ENCODE measurements at regions not wholly inside any gene's neighbourhood (a gene's known extent, or its start where the extent isn't known, plus 50 kb on each side); places are given as distances from the start of the nearest gene placed in this dataset.

DNA sequence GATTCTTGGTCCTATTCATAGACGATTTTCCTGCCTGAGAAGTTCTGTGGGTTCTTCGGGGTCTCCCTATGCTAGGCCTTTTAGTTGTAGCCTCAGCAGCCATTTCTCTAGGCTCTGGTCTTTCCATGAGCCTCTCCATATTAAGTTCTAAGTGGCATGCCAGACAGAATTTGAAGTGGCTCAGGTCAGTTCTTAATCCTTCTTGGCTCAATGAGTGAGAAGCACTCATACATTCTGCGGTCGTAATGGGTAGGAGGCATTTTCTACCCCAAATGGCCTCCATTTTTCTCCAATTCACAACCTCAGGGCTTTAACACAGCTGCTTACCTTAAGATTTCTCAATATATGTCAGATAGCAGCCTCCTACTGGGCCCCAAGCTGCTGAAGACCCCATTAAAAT is 405.3 kb upstream of the GALNT5 start:
- no peaks in the 10 kb centered on the region for H3K36me3 ChIP-seq (ENCODE audit: insufficient read depth, low read length)
- no peaks in the 10 kb centered on the region for H3K79me2 ChIP-seq (replicated peaks; ENCODE audit: insufficient read depth, low read length)
- H3K9me3 ChIP-seq (ENCODE audit: low read length), result no peaks in the 10 kb centered on the region
- no peaks in the 10 kb centered on the region for H4K20me1 ChIP-seq (ENCODE audit: insufficient read depth)
- no peaks in the 10 kb centered on the region for H3K27me3 ChIP-seq (ENCODE audit: insufficient read depth, low read depth, low read length)
- no peak overlapping the region for H3K9ac ChIP-seq (ENCODE audit: low read length)
- no peak overlapping the region for H3K4me2 ChIP-seq (ENCODE audit: low read length)
- TF ChIP-seq RAD21 (conservative IDR thresholded peaks at IDR 0.05), result no peak
- no peak for TF ChIP-seq TAF1 (IDR thresholded peaks at IDR 0.05; ENCODE audit: low read depth)
- TF ChIP-seq MXI1 (conservative IDR thresholded peaks at IDR 0.05; ENCODE audit: poor library complexity, severe bottlenecking), result no peak
- TF ChIP-seq, protein P1, sequence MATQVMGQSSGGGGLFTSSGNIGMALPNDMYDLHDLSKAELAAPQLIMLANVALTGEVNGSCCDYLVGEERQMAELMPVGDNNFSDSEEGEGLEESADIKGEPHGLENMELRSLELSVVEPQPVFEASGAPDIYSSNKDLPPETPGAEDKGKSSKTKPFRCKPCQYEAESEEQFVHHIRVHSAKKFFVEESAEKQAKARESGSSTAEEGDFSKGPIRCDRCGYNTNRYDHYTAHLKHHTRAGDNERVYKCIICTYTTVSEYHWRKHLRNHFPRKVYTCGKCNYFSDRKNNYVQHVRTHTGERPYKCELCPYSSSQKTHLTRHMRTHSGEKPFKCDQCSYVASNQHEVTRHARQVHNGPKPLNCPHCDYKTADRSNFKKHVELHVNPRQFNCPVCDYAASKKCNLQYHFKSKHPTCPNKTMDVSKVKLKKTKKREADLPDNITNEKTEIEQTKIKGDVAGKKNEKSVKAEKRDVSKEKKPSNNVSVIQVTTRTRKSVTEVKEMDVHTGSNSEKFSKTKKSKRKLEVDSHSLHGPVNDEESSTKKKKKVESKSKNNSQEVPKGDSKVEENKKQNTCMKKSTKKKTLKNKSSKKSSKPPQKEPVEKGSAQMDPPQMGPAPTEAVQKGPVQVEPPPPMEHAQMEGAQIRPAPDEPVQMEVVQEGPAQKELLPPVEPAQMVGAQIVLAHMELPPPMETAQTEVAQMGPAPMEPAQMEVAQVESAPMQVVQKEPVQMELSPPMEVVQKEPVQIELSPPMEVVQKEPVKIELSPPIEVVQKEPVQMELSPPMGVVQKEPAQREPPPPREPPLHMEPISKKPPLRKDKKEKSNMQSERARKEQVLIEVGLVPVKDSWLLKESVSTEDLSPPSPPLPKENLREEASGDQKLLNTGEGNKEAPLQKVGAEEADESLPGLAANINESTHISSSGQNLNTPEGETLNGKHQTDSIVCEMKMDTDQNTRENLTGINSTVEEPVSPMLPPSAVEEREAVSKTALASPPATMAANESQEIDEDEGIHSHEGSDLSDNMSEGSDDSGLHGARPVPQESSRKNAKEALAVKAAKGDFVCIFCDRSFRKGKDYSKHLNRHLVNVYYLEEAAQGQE (IDR thresholded peaks at IDR 0.05; ENCODE audit: borderline replicate concordance), result no peak
- TF ChIP-seq, protein P2, sequence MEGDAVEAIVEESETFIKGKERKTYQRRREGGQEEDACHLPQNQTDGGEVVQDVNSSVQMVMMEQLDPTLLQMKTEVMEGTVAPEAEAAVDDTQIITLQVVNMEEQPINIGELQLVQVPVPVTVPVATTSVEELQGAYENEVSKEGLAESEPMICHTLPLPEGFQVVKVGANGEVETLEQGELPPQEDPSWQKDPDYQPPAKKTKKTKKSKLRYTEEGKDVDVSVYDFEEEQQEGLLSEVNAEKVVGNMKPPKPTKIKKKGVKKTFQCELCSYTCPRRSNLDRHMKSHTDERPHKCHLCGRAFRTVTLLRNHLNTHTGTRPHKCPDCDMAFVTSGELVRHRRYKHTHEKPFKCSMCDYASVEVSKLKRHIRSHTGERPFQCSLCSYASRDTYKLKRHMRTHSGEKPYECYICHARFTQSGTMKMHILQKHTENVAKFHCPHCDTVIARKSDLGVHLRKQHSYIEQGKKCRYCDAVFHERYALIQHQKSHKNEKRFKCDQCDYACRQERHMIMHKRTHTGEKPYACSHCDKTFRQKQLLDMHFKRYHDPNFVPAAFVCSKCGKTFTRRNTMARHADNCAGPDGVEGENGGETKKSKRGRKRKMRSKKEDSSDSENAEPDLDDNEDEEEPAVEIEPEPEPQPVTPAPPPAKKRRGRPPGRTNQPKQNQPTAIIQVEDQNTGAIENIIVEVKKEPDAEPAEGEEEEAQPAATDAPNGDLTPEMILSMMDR (IDR thresholded peaks at IDR 0.05; ENCODE audit: poor library complexity, severe bottlenecking), result no peak
- no peak for TF ChIP-seq SMC3 (conservative IDR thresholded peaks at IDR 0.05; ENCODE audit: poor library complexity)
- no peak for TF ChIP-seq EZH2 (IDR thresholded peaks at IDR 0.05; ENCODE audit: borderline replicate concordance, insufficient read depth, low read length, poor library complexity, severe bottlenecking)
- TF ChIP-seq EP300 (conservative IDR thresholded peaks at IDR 0.05; ENCODE audit: poor library complexity, severe bottlenecking), result no peak
- no peak for TF ChIP-seq POLR2AphosphoS5 (IDR thresholded peaks at IDR 0.05)
- no peaks in the 10 kb centered on the region for H3K9me2 ChIP-seq (ENCODE audit: insufficient read depth, low read length)
- no peak overlapping the region for H2AFZ ChIP-seq (ENCODE audit: low read depth, low read length)
- H3F3A ChIP-seq (ENCODE audit: insufficient read depth, low read length, poor library complexity, severe bottlenecking), result no peaks in the 10 kb centered on the region
- no peak overlapping the region for H3K4me3 ChIP-seq (ENCODE audit: low read length)
- H3K27ac ChIP-seq (ENCODE audit: low read length), result no peak overlapping the region

DNA sequence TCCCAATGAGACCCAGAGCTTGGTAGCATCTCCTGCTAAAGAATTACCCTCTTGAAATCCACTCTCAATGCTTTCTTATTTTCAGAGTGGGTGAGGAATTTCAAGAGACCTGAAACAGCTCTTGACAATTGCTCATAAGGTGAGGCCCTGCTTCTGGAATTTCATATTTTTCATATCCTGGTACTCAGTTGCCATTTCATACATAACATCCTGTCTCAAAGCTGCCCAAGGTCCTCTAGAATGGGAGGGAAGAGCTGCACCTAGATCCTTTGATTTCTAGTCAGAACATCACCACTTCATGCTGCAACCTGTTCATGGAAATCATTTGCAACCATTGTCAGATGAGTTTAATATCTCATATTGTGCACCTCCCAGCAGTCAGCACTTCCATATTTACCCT is 404.8 kb upstream of the GALNT5 start:
- Histone ChIP-seq H3K9me2 (ENCODE audit: insufficient read depth, low read length) (no peaks in the 10 kb centered on the region), H3K27me3 (ENCODE audit: insufficient read depth, low read depth, low read length) (no peaks in the 10 kb centered on the region), H3K4me3 (ENCODE audit: low read length) (no peak overlapping the region), H3K27ac (ENCODE audit: low read length) (no peak overlapping the region), H3F3A (ENCODE audit: insufficient read depth, low read length, poor library complexity, severe bottlenecking) (no peaks in the 10 kb centered on the region), H3K79me2 (replicated peaks; ENCODE audit: insufficient read depth, low read length) (no peaks in the 10 kb centered on the region), H3K36me3 (ENCODE audit: insufficient read depth, low read length) (no peaks in the 10 kb centered on the region), H4K20me1 (ENCODE audit: insufficient read depth) (no peaks in the 10 kb centered on the region), H3K9ac (ENCODE audit: low read length) (no peak overlapping the region), H2AFZ (ENCODE audit: low read depth, low read length) (no peak overlapping the region), H3K9me3 (ENCODE audit: low read length) (no peaks in the 10 kb centered on the region), H3K4me2 (ENCODE audit: low read length) (no peak overlapping the region)
- no peak for TF ChIP-seq EZH2 (IDR thresholded peaks at IDR 0.05; ENCODE audit: borderline replicate concordance, insufficient read depth, low read length, poor library complexity, severe bottlenecking)
- no peak for TF ChIP-seq POLR2AphosphoS5 (IDR thresholded peaks at IDR 0.05)
- TF ChIP-seq SMC3 (conservative IDR thresholded peaks at IDR 0.05; ENCODE audit: poor library complexity), result no peak
- no peak for TF ChIP-seq RAD21 (conservative IDR thresholded peaks at IDR 0.05)
- TF ChIP-seq, protein P1 (IDR thresholded peaks at IDR 0.05; ENCODE audit: borderline replicate concordance), result no peak
- TF ChIP-seq, protein P2 (IDR thresholded peaks at IDR 0.05; ENCODE audit: poor library complexity, severe bottlenecking), result no peak
- TF ChIP-seq MXI1 (conservative IDR thresholded peaks at IDR 0.05; ENCODE audit: poor library complexity, severe bottlenecking), result no peak
- TF ChIP-seq TAF1 (IDR thresholded peaks at IDR 0.05; ENCODE audit: low read depth), result no peak
- TF ChIP-seq EP300 (conservative IDR thresholded peaks at IDR 0.05; ENCODE audit: poor library complexity, severe bottlenecking), result no peak
